Peyer's patch (tissue), 4 donors: ENCODE measurements at regions not wholly inside any gene's neighbourhood (a gene's known extent, or its start where the extent isn't known, plus 50 kb on each side); places are given as distances from the start of the nearest gene placed in this dataset.
"Not testable (repeated sequence)": the region's sequence is repeated elsewhere in the genome, so short reads cannot be mapped to it uniquely, and the experiment has no call there.

Experiments used
- POLR2A ChIP-seq, 2 donors: fragments of 450-650 bp; IDR thresholded peaks; one replicate each; pipeline ENCODE4 v1.5.1; 2017; ENCODE audit warnings: antibody characterized with exemption in 2 of 2, mild to moderate bottlenecking in 2 of 2, moderate library complexity in 2 of 2
- TF ChIP-seq, protein P1 (sequence below), 6 experiments: fragments of 450-650 bp in 4 of 6; fragments of 200-600 bp in 2 of 6; sonication (generic) in 1 of 6; IDR thresholded peaks; one replicate each; pipeline ENCODE4 v1.5.1; 2017 to 2019; ENCODE audit warnings: antibody characterized with exemption in 6 of 6, mild to moderate bottlenecking in 3 of 6, moderate library complexity in 1 of 6

DNA sequence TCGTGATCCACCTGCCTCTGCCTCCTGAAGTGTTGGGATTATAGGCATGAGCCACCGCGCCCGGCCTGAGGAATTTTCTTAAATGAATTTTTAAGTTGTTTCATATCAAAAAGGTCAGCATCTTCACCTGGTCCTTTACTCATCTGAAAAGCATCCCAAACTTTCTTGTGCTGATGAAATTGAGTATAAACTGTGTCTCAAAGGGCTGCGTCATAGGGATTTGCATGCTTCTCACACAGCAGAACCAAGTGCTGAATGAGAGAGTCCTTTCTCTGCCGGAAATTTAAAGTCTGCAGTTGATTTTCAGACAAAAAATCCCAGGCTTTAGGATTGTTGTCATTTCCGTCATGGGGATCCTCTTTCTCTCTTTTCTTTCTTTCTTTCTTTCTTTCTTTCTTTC is 200.5 kb upstream of the PLGLB1 start:
- TF ChIP-seq, protein P1, sequence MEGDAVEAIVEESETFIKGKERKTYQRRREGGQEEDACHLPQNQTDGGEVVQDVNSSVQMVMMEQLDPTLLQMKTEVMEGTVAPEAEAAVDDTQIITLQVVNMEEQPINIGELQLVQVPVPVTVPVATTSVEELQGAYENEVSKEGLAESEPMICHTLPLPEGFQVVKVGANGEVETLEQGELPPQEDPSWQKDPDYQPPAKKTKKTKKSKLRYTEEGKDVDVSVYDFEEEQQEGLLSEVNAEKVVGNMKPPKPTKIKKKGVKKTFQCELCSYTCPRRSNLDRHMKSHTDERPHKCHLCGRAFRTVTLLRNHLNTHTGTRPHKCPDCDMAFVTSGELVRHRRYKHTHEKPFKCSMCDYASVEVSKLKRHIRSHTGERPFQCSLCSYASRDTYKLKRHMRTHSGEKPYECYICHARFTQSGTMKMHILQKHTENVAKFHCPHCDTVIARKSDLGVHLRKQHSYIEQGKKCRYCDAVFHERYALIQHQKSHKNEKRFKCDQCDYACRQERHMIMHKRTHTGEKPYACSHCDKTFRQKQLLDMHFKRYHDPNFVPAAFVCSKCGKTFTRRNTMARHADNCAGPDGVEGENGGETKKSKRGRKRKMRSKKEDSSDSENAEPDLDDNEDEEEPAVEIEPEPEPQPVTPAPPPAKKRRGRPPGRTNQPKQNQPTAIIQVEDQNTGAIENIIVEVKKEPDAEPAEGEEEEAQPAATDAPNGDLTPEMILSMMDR (IDR thresholded peaks at IDR 0.05) = not testable (repeated sequence)
- TF ChIP-seq POLR2A (IDR thresholded peaks at IDR 0.05) = not testable (repeated sequence)
